ENCODE measurements at regions not wholly inside any gene's neighbourhood (a gene's known extent, or its start where the extent isn't known, plus 50 kb on each side); places are given as distances from the start of the nearest gene placed in this dataset.
"Not testable (repeated sequence)": the region's sequence is repeated elsewhere in the genome, so short reads cannot be mapped to it uniquely, and the experiment has no call there.

DNA sequence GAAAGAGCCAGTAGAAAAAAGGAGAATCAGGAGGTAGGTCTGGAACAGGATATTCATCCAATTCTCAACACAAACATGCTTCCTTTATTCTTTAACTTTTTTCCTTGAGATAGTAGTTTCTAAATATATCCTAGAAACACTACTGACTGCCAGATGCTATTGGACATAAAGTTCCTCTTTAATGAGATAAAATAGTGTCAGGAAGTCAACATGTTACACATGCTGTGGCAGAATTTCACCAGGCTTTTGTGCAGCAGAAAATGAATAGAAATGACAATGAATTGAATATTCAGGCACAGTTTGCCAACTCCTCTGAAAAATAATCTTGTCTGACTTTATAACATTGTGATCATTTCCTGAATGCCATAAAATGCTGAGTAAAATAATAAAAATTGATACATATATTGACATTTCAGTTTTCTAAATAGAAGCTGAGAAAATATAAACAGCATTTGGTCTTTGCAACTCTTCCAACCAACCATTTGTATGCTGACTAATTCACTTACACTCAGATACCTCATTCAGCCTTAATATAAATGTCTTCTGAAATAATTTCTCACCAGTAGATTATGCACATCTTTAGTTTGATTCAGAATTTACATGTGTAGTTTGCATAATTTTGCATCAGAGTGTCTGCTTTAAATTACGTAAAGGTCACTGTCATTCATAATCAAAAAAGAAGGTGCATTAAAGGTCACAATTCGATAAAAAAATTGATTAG lies 486.1 kb upstream of the ADGRL2 start:
- no peak for DNase-seq

GRCh38 chr1:81313289-81313688 lies 487.4 kb upstream of the ADGRL2 start:
- DNase-seq: no peak

DNA sequence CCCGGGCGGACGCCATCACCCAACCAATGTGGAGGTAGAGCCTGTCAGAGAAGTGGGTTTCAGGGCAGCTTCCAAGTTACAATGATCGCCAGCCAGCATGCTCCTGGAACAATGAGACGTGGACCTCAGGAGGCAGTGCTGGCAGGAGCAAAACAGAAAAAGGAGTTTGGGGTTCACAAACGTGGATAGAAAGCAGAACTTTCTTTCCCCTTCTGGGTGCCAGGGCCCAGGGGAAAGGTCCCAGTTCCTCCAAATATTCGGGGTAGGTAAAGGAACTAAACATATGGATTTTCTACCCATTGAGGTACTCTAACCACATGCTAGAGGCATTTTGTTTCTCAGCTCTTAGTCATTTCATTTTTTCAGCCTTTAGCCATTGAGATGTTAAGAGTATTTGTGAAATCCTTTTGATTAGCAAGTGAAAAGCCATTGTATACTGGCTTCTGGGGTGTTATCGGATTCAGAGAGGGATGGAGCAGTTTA lies 488.4 kb upstream of the ADGRL2 start:
- DNase-seq: no peak

DNA sequence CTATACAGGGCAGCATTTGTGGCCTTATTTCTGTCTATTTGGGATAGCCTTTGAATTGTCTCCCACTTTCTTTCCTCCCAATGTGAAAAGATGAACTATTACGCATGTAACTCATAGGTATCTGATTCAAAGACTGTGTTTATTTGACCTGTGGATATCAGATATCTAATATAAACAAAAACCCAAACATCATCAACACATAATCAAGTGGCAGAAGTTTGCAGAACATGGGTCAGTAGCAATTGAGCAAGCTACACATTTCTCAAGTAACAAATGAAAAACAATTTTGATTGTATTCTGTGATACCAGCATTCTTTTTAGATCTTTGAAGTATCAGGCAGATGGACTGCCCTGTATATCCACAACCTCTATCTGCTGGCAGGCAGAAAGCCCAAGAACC lies 490.5 kb upstream of the ADGRL2 start:
- no peak for DNase-seq

DNA sequence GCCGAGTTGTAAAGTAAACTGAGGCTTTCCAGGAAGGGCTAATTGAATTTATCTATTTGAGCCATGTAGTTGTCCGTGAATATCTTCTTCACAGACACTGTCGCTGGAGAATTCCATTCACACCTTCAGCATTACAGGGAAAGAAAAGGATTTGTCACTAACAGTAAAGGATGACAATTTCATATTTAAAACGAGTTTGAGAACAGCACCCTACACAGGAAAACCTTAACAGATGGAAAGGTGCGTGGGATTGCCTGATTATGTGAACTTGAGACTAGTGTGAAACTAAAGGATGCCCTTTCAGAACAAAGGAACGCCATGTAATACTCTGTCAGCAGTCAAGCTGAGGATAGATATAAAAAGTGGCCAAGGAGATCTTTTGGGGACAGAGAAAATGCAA lies 492.5 kb upstream of the ADGRL2 start:
- no peak for DNase-seq

- no peak for DNase-seq
Measured at GRCh38 chr1:81307786-81308185, 492.9 kb upstream of the ADGRL2 start.

DNA sequence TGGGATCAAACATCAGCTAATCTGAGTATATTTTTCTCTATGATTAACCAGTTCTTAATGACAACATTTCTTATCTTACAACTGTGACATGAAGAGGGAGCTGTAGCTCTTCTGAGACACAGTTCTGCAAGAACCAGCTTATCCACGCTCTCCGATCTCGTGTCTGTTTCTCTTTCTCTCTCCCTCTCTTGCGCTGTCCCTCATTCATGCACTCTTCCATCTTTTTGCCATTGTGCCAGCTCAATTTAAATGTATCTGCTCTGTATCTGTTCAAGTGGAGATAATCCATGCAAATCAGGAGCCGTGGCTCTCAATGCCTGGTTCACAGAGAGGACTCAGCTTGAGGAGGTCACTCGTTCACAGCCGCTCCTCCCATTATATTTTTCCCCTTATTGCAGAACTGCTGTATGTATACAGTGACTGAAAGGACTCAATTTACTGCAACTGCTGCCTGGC lies 494.7 kb upstream of the ADGRL2 start:
- peak; percentile 13 for DNase-seq

DNA sequence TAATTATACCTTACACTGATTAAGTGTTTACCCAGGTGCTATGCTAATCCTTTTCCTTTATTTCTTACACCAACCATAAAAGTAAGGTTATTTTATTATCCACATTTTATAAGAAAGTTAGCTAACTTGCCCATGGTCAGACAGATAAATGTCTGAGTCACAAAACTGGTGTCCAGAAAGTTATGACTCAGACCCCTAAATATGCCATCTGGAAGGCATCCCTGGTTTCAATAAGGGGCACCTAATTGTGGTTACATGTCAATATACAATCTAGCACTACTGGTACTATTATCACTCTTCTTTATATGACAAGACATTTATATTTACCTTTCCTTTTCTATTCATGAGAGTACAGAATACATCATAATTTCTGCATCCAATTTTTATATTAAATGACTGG lies 496.5 kb upstream of the ADGRL2 start:
- DNase-seq: no peak

DNA sequence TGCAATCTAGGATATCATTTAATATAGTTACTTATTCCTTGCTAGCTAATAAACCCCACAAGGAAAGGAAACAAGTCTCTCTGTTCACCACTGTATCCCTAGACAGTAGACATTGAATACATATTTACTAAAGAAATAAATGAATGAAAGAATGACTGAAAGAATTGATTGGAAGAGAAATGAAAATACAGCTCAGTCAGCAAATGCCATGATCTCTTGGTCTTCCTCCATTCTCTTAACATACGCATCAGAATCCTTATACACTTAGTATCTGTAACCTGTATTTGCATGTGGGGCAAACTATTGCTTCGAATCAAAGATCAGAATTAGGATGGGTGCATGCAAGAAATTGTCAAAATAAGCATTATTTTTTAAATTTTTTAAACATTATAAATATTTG lies 500.8 kb upstream of the ADGRL2 start:
- DNase-seq: no peak

DNA sequence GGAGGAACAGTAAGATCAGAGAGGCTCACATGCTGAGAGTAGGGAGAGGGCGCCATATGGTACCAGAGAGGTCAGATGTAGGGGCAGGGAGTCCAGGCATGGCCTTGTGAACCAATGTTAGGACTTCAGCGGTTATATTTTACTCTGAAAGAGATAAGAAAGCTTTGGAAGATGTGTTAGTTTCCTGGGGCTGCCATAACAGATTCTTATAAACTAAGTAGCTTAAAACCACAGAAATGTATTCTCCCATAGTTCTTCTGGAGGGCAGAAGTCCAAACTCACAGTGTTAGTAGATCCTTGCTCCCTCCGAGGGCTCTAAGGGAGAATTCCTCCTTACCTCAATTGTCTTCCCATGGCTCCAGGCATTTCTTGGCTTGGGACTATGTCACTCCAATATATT lies 502.5 kb upstream of the ADGRL2 start:
- no peak for DNase-seq

DNA sequence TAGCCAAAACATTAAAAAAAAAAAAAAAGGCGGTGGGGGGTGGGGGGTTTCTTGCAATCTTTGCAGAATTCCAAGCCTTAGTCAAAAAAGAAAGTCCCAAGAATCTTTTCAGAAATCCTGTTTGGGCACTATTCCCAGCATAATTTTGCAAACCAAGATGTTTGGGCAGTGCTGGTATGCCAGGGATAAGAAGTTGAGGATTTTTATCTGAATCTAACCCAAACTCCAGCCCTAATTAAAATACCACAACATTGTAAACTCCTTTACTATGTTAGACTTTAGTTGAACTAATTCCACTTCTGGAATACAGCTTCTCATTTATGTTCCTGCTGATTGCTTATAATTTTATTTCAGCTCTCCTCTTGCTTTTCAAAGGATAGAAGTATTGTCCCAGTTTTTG lies 504.1 kb upstream of the ADGRL2 start:
- DNase-seq: no peak

DNA sequence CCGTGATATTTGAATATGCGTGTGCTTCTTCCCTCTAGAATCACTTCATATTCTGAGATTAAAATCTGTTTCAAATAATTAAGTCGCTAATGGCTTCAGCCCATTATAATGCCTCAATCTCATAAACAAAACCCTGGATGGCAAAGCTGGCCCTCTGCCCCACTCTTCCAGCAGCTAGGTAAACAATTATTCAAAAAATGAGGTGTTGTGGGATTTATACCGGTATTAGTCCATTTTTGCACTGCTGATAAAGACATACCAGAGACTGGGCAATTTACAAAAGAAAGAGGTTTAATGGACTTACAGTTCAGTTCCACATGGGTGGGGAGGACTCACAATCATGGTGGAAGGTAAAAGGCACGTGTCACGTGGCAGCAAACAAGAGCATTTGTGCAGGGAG lies 510.4 kb upstream of the ADGRL2 start:
- no peak for DNase-seq

GRCh38 chr1:81288689-81289088 lies 512.0 kb upstream of the ADGRL2 start:
- no peak for DNase-seq

DNA sequence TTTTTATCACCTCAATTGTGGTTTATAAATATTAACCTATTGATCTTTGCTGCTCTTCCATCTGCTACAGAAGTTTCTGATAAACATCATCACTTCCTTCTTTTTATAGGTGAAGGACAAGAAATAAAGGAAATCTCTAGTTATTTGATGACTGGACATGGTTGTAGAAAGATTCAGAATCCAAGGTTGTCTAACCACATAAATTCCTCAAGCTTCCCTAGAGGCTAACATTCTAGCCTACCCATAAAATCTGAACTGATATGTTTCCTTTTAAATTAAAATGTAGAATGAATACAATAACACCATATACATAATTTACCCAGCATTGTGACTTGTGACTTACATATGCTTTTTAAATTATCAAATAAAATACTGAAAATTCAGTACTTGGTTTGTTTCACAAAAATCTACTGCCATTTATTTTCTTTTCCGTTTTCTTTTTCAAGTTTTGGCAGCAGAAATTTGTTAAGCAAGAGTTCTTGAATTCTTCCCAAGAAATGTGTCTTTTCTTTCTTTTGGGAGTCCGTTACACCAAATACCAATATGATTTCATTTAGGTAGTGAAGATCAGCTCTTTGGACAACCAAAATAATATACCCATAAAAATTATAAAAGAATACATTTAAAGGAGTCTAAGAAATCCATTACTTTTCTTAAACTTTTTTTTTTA lies 513.2 kb upstream of the ADGRL2 start:
- no peak for DNase-seq

GRCh38 chr1:81270051-81270450 lies 530.7 kb upstream of the ADGRL2 start:
- DNase-seq: no peak

- no peak for DNase-seq
Measured at GRCh38 chr1:81264976-81265375, 535.8 kb upstream of the ADGRL2 start.

DNA sequence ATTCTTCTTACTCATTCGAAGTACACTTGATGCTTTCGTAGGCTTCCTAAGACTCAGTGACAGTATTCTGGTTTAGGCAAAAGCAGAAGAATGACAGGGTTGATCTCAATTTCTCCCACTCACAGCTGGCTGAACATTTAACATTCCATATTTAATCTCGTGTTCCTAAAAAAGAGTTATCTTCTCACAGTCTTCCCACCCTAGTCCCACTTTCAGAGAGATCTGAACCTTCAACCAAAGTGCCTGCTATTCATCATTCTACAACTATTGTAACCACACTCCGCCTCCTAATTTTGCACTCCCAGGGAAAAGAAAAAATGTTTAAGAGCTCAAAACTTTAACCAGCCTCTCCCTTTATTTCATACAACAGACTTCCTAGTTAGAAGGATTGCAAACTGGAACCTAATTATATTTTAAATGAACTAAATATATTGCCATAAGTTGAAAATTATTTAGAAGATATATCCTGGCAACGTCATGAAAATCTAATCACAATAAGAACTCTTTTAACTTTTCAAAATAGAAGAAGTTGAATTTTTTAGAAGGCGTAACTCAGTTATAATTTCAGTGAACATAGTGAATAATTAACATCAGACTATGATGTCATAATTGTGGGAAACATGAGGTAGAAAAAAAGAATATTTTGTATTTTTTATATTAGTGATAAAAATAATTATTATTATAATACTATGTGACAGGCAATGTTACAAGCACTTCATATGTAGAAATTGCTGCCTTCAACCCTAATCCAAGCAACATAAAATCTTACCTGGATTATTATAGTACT lies 540.9 kb upstream of the ADGRL2 start:
- DNase-seq: no peak

DNA sequence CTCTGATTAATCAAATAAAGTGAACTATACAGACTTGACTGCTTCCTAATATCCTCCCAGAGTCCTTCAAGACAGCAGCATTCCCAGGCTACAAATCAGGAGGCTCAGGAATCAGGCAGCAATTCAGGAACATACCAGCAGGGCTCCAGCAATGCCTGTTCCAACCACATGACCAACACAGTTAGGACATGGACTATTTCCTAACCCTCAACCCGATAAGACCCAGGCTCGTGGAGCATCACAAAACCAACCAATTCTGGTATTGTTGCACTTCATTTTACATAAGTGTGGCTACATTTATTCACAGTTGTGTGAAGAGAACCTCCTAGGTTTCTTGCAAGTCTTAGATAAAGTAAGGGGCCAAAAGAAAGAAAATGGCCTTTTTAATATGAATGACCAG lies 546.2 kb upstream of the ADGRL2 start:
- no peak for DNase-seq

DNA sequence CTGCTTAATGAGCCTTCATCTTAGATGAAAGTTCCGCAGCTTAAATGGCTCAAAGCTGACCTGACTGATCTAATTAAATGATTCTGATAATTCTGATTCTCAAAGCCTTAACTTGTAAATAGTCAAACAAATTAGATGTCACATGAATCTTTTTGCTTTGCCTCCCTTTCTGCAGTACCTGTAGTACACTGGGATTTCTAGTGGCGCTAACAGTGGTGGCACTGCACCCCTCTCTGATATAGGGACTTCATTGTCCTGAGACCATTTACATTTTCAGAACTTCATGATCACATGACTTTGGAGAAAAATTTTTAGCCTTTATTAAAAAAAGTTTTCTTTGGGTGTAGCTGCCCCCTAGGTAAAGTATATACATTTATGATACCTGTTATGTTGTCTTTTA lies 546.7 kb upstream of the ADGRL2 start:
- DNase-seq: no peak

- DNase-seq: no peak
Measured at GRCh38 chr1:81252471-81253151, 548.1 kb upstream of the ADGRL2 start.

GRCh38 chr1:81250825-81251224 lies 549.9 kb upstream of the ADGRL2 start:
- DNase-seq: not testable (repeated sequence)

DNA sequence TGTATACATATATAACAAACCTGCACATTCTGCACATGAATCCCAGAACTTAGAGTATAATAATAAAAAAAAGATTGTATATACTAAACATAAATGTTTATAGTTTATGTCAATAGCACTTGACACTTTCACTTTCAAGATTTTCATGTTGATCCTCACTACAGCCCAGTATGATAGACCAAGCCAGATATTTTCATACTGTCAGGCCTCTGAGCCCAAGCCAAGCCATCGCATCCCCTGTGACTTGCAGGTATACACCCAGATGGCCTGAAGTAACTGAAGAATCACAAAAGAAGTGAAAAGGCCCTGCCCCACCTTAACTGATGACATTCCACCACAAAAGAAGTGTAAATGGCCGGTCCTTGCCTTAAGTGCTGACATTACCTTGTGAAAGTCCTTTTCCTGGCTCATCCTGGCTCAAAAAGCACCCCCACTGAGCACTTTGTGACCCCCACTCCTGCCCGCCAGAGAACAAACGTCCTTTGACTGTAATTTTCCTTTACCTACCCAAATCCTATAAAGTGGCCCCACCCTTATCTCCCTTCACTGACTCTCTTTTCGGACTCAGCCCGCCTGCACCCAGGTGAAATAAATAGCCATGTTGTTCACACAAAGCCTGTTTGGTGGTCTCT lies 555.5 kb upstream of the ADGRL2 start:
- not testable (repeated sequence) for DNase-seq

DNA sequence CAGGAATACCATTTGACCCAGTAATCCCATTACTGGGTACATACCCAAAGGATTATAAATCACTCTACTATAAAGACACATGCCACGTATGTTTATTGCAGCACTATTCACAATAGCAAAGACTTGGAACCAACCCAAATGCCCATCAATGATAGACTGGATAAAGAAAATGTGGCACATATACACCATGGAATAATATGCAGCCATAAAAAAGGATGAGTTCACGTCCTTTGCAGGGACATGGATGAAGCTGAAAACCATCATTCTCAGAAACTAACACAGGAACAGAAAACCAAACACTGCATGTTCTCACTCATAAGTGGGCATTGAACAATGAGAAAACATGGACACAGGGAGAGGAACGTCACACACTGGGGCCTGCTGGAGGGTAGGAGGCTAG lies 556.1 kb upstream of the ADGRL2 start:
- DNase-seq: not testable (repeated sequence)
